ENCODE measurements at regions not wholly inside any gene's neighbourhood (a gene's known extent, or its start where the extent isn't known, plus 50 kb on each side); places are given as distances from the start of the nearest gene placed in this dataset.

DNA sequence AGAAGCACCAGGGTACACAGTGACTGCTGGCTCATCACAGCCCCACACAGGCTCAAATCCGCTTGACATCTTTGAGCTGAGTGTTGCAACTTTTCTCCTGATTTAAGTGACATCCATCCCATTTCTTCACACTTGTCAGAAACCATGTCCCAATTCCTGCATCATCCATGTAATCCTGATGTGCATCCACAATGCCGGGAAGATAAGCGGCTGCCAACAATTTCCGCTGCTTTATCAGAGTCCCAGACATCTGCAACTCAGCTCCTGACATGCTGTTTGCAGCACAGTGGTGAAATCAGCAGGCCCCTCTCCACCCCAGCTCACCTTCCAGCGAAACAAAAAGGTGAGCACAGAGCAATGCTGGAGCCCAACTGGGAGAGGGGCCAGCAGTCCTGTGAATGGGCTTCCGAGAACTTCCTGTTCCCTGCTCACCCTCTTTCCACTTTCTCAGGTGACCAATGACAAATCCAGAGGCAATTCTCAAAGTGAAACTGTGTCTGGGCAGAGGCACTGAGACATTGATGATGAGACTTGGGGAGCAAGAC lies 581.0 kb downstream of the AJAP1 start:
- Histone ChIP-seq H3F3A (replicated peaks; ENCODE audit: low read depth) (no peaks in the 10 kb centered on the region), H3K4me3 (no peak overlapping the region), H3K79me2 (replicated peaks; ENCODE audit: insufficient read depth) (no peaks in the 10 kb centered on the region), H2AFZ (no peak overlapping the region), H3K27ac (ENCODE audit: low read depth) (no peak overlapping the region), H3K27me3 (ENCODE audit: insufficient read depth) (no peaks in the 10 kb centered on the region), H3K36me3 (ENCODE audit: insufficient read depth) (no peaks in the 10 kb centered on the region; the same call in none of the 2 replicates), H3K4me1 (ENCODE audit: insufficient read depth) (no peaks in the 10 kb centered on the region), H3K4me2 (no peak overlapping the region), H3K9me2 (ENCODE audit: insufficient read depth) (no peaks in the 10 kb centered on the region), H4K20me1 (replicated peaks; ENCODE audit: insufficient read depth) (no peaks in the 10 kb centered on the region)
- Mint-ChIP-seq H3K4me3 (no peak overlapping the region), H3K27me3 (ENCODE audit: insufficient read depth, low read depth, poor library complexity) (peaks cover 8% of the 10 kb centered on the region), H3K36me3 (ENCODE audit: low read depth) (peaks cover 8% of the 10 kb centered on the region), H3K4me1 (peaks cover 10% of the 10 kb centered on the region), H3K9me3 (peaks cover 19% of the 10 kb centered on the region), H3K27ac (no peak overlapping the region)
- DNase-seq (ENCODE audit: low spot score) (no peak), ATAC-seq (peak; percentile 80)
- TF ChIP-seq NANOG (IDR thresholded peaks at IDR 0.05; ENCODE audit: borderline replicate concordance) (no peak), CTCF (conservative IDR thresholded peaks at IDR 0.05; ENCODE audit: low read depth in 2 of 2) (no peak), CREB1 (CRISPR knock-in tag; IDR thresholded peaks at IDR 0.05; ENCODE audit: low read depth) (no peak), ETS1 (IDR thresholded peaks at IDR 0.05) (no peak), JUNB (IDR thresholded peaks at IDR 0.05; ENCODE audit: unreplicated experiment) (no peak), ZNF114 (CRISPR knock-in tag; IDR thresholded peaks at IDR 0.05) (no peak), POLR2AphosphoS5 (IDR thresholded peaks at IDR 0.05; ENCODE audit: low read depth) (no peak), EZH2phosphoT487 (IDR thresholded peaks at IDR 0.05; ENCODE audit: unreplicated experiment) (no peak), REST (IDR thresholded peaks at IDR 0.05; ENCODE audit: unreplicated experiment) (no peak), EZH2 (IDR thresholded peaks at IDR 0.05; ENCODE audit: low read depth, unreplicated experiment) (no peak), ZNF331 (CRISPR knock-in tag; IDR thresholded peaks at IDR 0.05; ENCODE audit: low read depth) (no peak), STAT1 (IDR thresholded peaks at IDR 0.05; ENCODE audit: unreplicated experiment) (no peak)
- TF ChIP-seq, protein P1, sequence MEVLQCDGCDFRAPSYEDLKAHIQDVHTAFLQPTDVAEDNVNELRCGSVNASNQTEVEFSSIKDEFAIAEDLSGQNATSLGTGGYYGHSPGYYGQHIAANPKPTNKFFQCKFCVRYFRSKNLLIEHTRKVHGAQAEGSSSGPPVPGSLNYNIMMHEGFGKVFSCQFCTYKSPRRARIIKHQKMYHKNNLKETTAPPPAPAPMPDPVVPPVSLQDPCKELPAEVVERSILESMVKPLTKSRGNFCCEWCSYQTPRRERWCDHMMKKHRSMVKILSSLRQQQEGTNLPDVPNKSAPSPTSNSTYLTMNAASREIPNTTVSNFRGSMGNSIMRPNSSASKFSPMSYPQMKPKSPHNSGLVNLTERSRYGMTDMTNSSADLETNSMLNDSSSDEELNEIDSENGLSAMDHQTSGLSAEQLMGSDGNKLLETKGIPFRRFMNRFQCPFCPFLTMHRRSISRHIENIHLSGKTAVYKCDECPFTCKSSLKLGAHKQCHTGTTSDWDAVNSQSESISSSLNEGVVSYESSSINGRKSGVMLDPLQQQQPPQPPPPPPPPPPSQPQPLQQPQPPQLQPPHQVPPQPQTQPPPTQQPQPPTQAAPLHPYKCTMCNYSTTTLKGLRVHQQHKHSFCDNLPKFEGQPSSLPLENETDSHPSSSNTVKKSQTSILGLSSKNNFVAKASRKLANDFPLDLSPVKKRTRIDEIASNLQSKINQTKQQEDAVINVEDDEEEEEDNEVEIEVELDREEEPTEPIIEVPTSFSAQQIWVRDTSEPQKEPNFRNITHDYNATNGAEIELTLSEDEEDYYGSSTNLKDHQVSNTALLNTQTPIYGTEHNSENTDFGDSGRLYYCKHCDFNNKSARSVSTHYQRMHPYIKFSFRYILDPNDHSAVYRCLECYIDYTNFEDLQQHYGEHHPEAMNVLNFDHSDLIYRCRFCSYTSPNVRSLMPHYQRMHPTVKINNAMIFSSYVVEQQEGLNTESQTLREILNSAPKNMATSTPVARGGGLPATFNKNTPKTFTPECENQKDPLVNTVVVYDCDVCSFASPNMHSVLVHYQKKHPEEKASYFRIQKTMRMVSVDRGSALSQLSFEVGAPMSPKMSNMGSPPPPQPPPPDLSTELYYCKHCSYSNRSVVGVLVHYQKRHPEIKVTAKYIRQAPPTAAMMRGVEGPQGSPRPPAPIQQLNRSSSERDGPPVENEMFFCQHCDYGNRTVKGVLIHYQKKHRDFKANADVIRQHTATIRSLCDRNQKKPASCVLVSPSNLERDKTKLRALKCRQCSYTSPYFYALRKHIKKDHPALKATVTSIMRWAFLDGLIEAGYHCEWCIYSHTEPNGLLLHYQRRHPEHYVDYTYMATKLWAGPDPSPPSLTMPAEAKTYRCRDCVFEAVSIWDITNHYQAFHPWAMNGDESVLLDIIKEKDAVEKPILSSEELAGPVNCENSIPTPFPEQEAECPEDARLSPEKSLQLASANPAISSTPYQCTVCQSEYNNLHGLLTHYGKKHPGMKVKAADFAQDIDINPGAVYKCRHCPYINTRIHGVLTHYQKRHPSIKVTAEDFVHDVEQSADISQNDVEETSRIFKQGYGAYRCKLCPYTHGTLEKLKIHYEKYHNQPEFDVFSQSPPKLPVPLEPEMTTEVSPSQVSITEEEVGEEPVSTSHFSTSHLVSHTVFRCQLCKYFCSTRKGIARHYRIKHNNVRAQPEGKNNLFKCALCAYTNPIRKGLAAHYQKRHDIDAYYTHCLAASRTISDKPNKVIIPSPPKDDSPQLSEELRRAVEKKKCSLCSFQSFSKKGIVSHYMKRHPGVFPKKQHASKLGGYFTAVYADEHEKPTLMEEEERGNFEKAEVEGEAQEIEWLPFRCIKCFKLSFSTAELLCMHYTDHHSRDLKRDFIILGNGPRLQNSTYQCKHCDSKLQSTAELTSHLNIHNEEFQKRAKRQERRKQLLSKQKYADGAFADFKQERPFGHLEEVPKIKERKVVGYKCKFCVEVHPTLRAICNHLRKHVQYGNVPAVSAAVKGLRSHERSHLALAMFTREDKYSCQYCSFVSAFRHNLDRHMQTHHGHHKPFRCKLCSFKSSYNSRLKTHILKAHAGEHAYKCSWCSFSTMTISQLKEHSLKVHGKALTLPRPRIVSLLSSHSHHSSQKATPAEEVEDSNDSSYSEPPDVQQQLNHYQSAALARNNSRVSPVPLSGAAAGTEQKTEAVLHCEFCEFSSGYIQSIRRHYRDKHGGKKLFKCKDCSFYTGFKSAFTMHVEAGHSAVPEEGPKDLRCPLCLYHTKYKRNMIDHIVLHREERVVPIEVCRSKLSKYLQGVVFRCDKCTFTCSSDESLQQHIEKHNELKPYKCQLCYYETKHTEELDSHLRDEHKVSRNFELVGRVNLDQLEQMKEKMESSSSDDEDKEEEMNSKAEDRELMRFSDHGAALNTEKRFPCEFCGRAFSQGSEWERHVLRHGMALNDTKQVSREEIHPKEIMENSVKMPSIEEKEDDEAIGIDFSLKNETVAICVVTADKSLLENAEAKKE (CRISPR knock-in tag; IDR thresholded peaks at IDR 0.05): no peak
